ENCODE measurements at regions not wholly inside any gene's neighbourhood (a gene's known extent, or its start where the extent isn't known, plus 50 kb on each side); places are given as distances from the start of the nearest gene placed in this dataset.
A peak's percentile ranks its signal among the peaks of the same experiment; 100 is the strongest.

- DNase-seq (ENCODE audit: low spot score in 2 of 2), result no peak
- Histone ChIP-seq H3K4me3 (no peak overlapping the region), H3K27ac (peak overlapping the region; percentile 75 to 78), H3K9me3 (no peaks in the 10 kb centered on the region), H3K4me1 (peaks cover 0 to 10% of the 10 kb centered on the region in 2 donors), H3K27me3 (no peaks in the 10 kb centered on the region), H3K36me3 (no peaks in the 10 kb centered on the region)
- no peak for TF ChIP-seq CTCF (IDR thresholded peaks at IDR 0.05)
- no peak for TF ChIP-seq POLR2AphosphoS5 (IDR thresholded peaks at IDR 0.05)
- TF ChIP-seq POLR2A (IDR thresholded peaks at IDR 0.05), result no peak
- intact Hi-C loops (cut with DNase I; ENCODE audit: low total_unique reads), result no loop called here
Measured at GRCh38 chr20:17807651-17808050, 107.9 kb downstream of the BANF2 start.

GRCh38 chr20:17806739-17807441 lies 107.1 kb downstream of the BANF2 start:
- H3K4me3 ChIP-seq, result peak overlapping the region in 2 of 3 donors; percentile 2 to 19
- H3K27me3 ChIP-seq, result no peaks in the 10 kb centered on the region
- TF ChIP-seq CTCF (IDR thresholded peaks at IDR 0.05), result no peak
- TF ChIP-seq POLR2AphosphoS5 (IDR thresholded peaks at IDR 0.05), result peak in 2 of 3 donors; percentile 10 to 14
- no peak for TF ChIP-seq POLR2A (IDR thresholded peaks at IDR 0.05)
- intact Hi-C loops (cut with DNase I; ENCODE audit: low total_unique reads), result no loop called here
- no peaks in the 10 kb centered on the region for H3K36me3 ChIP-seq
- peaks cover 0 to 10% of the 10 kb centered on the region in 2 donors for H3K4me1 ChIP-seq
- H3K27ac ChIP-seq, result peak overlapping the region; percentile 75 to 78
- peak in 1 of 2 donors; percentile 31 for DNase-seq (ENCODE audit: low spot score in 2 of 2)
- no peaks in the 10 kb centered on the region for H3K9me3 ChIP-seq

- Histone ChIP-seq H3K36me3 (no peaks in the 10 kb centered on the region), H3K9me3 (no peaks in the 10 kb centered on the region), H3K27me3 (no peaks in the 10 kb centered on the region), H3K27ac (peak overlapping the region; percentile 75 to 78), H3K4me3 (peak overlapping the region in 1 of 3 donors; percentile 19), H3K4me1 (peaks cover 0 to 10% of the 10 kb centered on the region in 2 donors)
- no peak for DNase-seq (ENCODE audit: low spot score in 2 of 2)
- intact Hi-C loops (cut with DNase I; ENCODE audit: low total_unique reads), result no loop called here
- TF ChIP-seq POLR2AphosphoS5 (IDR thresholded peaks at IDR 0.05), result no peak
- no peak for TF ChIP-seq CTCF (IDR thresholded peaks at IDR 0.05)
- no peak for TF ChIP-seq POLR2A (IDR thresholded peaks at IDR 0.05)
Measured at GRCh38 chr20:17806107-17806506, 106.3 kb downstream of the BANF2 start.

GRCh38 chr20:17803765-17804164 lies 104.0 kb downstream of the BANF2 start:
- intact Hi-C loops (cut with DNase I; ENCODE audit: low total_unique reads), result no loop called here
- Histone ChIP-seq H3K4me1 (peaks cover 0 to 5% of the 10 kb centered on the region in 2 donors), H3K27me3 (no peaks in the 10 kb centered on the region), H3K9me3 (no peaks in the 10 kb centered on the region), H3K4me3 (no peak overlapping the region), H3K36me3 (no peaks in the 10 kb centered on the region), H3K27ac (peak overlapping the region in 1 of 2 donors; percentile 16)
- TF ChIP-seq POLR2AphosphoS5 (IDR thresholded peaks at IDR 0.05) (no peak), POLR2A (IDR thresholded peaks at IDR 0.05) (no peak)
- no peak for DNase-seq (ENCODE audit: low spot score in 2 of 2)

- Histone ChIP-seq H3K27me3 (no peaks in the 10 kb centered on the region), H3K36me3 (no peaks in the 10 kb centered on the region), H3K4me1 (peaks cover 0 to 12% of the 10 kb centered on the region in 2 donors), H3K27ac (no peak overlapping the region), H3K9me3 (no peaks in the 10 kb centered on the region), H3K4me3 (no peak overlapping the region)
- intact Hi-C loops (cut with DNase I; ENCODE audit: low total_unique reads), result loop anchor here (10.0 kb wide), 1 partner anchor 105 kb away; the partner anchor contains the start of gene BANF2
- TF ChIP-seq POLR2AphosphoS5 (IDR thresholded peaks at IDR 0.05) (no peak), POLR2A (IDR thresholded peaks at IDR 0.05) (no peak), CTCF (IDR thresholded peaks at IDR 0.05) (no peak)
- no peak for DNase-seq (ENCODE audit: low spot score in 2 of 2)
Measured at GRCh38 chr20:17799575-17800227, 99.9 kb downstream of the BANF2 start.

Data from breast epithelium (tissue), 4 donors.